Gastroesophageal sphincter (tissue), 3 donors: ENCODE measurements at regions not wholly inside any gene's neighbourhood (a gene's known extent, or its start where the extent isn't known, plus 50 kb on each side); places are given as distances from the start of the nearest gene placed in this dataset.

Experiments
- EP300 ChIP-seq: sonication (generic); formaldehyde crosslinking; IDR thresholded peaks from one replicate; pipeline ENCODE4 v1.6.1; 2017; ENCODE audit warnings: antibody characterized with exemption, mild to moderate bottlenecking
- POLR2AphosphoS5 ChIP-seq: sonication (generic); formaldehyde crosslinking; IDR thresholded peaks from one replicate; pipeline ENCODE4 v1.6.1; 2017; ENCODE audit warnings: antibody characterized with exemption
- TF ChIP-seq, protein P1 (sequence below), 4 experiments: fragments of 200-600 bp in 2 of 4; fragments of 450-650 bp in 2 of 4; sonication (generic) in 1 of 4; IDR thresholded peaks; one replicate each; pipeline ENCODE4 v1.5.1; 2017 to 2019; ENCODE audit warnings: antibody characterized with exemption in 4 of 4, mild to moderate bottlenecking in 2 of 4, moderate library complexity in 2 of 4

GRCh38 chr2:46844034-46844433 lies 71.6 kb downstream of the MCFD2 start:
- TF ChIP-seq, protein P1, sequence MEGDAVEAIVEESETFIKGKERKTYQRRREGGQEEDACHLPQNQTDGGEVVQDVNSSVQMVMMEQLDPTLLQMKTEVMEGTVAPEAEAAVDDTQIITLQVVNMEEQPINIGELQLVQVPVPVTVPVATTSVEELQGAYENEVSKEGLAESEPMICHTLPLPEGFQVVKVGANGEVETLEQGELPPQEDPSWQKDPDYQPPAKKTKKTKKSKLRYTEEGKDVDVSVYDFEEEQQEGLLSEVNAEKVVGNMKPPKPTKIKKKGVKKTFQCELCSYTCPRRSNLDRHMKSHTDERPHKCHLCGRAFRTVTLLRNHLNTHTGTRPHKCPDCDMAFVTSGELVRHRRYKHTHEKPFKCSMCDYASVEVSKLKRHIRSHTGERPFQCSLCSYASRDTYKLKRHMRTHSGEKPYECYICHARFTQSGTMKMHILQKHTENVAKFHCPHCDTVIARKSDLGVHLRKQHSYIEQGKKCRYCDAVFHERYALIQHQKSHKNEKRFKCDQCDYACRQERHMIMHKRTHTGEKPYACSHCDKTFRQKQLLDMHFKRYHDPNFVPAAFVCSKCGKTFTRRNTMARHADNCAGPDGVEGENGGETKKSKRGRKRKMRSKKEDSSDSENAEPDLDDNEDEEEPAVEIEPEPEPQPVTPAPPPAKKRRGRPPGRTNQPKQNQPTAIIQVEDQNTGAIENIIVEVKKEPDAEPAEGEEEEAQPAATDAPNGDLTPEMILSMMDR (IDR thresholded peaks at IDR 0.05): no peak
- no peak for TF ChIP-seq EP300
- TF ChIP-seq POLR2AphosphoS5: no peak
